ENCODE measurements at regions not wholly inside any gene's neighbourhood (a gene's known extent, or its start where the extent isn't known, plus 50 kb on each side); places are given as distances from the start of the nearest gene placed in this dataset.

GRCh38 chr15:98025237-98025636 is 64.7 kb downstream of the ARRDC4 start:
- DNase-seq: no peak

GRCh38 chr15:98034731-98035130 is 74.2 kb downstream of the ARRDC4 start:
- DNase-seq: no peak

GRCh38 chr15:98035134-98035533 is 74.6 kb downstream of the ARRDC4 start:
- no peak for DNase-seq

DNA sequence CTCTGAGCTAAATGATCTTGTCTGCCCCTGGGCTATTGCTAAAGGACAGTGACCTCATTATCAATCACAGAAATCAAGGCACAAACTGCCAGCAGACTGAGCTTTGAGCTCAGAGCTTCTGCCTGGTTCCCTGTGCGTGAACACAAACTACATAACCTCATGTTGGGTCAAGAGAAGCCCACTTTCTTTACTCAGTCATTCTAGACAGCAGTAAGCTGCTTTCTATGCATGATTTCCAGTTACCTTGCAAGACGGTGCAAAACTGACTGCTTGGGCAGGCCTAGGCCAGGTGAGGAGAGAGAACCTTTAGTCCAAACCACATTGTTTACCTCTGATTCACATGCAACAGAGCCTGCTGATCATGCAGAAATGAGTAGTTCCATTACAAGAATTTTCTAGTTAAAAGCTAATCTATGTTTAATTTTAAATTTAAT is 75.1 kb downstream of the ARRDC4 start:
- no peak for DNase-seq

DNA sequence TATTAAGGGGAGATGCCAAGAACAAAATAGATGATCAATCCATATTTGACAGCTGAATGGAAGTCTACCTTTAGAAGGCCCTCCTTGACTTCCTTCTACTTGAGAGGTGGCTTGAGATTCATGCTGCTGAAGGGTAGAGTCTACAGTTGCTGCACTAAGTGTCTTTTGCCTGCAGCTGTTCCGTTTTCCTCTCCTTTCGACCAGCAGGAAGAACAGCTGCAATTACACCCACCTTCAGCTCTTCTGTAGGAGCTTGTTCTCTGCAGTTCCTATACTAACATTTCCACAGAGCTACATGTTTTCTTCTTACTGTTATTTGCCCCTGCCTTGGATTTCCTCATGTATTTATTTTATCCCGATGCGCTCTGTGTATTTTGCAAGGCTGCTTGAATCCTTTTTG is 79.1 kb downstream of the ARRDC4 start:
- DNase-seq: no peak

- no peak for DNase-seq
Observed at GRCh38 chr15:98040146-98040545, 79.6 kb downstream of the ARRDC4 start.

DNA sequence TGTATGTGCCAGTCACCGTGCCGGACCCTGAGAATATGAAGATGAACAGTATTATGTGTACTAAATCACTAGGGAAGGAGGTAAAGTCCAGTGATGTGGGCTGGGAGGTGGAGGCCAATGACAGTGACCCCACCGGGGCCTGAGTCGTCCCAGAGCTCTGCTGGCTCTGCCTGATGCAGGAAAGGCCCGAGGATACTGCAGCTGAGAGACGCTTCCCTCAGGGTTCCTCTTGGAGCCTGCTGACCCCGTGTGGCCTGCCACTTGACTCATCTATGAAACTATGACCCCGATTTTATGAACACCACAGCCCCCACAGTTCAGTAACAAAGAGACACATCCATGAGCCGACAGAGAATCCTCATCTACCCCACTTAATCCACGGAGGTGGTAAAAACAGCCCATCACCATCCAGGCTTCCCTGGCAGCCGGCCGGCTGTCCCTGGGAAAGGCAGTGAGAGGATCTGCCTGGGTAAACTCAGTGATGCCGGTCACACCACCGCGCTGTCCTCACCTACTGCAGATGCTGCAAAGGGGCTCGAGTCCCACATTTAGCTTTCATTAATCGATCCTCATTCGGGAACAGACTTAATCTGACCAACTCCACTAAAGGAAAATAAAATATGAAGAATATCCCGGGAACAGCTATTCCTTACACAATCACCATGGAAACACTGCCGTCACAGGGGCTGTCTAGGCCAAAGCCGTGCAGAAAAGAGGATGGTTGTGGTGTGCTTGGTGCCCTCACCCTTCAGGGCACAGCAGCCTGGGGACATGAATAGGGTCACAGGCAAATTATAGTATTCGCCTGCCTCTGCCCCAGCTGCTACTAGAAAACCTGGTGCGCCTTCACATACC is 82.9 kb downstream of the ARRDC4 start:
- no peak for DNase-seq

DNA sequence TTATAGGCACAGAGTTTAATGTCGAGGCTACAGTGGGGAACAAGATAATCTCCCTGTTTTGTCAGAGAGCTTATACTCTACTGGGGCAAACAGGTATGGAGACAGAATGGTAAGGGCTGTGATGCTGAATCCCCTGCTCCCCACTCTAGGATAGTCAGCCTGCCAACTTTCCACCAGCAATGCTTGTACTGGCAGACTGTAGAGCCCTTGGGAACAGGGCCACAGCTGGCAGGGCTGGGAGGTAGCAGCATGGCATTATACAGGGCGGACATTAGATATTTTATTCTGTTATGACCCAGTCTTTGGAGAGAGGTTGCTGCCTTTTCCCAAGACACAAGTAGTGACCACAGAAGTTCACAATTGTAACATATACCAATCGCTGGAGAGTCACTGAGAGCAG is 91.2 kb downstream of the ARRDC4 start:
- DNase-seq: no peak

- DNase-seq: no peak
Observed at GRCh38 chr15:98057453-98057852, 97.0 kb downstream of the ARRDC4 start.

GRCh38 chr15:98062869-98063268 is 102.4 kb downstream of the ARRDC4 start:
- DNase-seq: no peak

- no peak for DNase-seq
Observed at GRCh38 chr15:98063315-98063714, 102.8 kb downstream of the ARRDC4 start.

DNA sequence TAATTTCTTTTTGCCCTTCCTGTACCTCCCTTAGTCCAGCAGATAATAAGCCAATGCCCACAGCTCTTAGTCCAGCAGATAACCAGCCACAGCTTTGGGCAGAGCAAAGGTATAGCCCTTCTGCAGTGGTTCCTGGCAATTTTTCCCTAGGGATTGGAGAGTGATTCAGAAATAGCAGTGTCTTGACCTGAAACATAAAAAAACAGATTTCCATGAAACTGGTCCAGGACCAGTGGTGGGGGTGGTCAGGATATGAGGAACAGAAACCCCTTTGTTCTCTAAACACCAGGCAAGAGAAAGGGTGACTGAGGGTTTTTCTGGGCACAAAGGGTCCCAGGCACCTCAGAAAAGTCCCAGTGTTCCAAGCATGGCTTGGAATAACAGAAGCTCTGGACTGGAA is 103.4 kb downstream of the ARRDC4 start:
- no peak for DNase-seq

- DNase-seq: no peak
Observed at GRCh38 chr15:98067339-98067738, 106.8 kb downstream of the ARRDC4 start.

DNA sequence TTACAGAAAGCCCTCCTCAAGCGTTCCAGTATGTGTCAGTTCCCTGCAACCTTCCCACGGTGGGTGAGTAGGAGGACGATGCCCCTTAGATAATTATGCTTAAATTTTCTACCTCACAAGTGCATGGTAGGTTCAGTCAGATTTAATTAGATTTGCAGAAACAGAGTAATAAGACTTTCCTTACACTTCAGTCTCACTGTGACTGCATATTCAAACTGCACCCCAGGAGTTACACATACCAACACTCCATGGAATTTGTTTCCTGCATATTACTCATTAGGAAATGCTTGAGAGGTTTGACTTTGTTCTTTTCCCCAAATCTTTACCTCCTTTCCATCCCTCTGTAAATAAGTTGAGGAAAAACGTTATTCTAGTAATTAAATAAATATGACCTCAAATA is 108.8 kb downstream of the ARRDC4 start:
- DNase-seq: no peak

GRCh38 chr15:98070137-98070536 is 109.6 kb downstream of the ARRDC4 start:
- DNase-seq: no peak

GRCh38 chr15:98071786-98072185 is 111.3 kb downstream of the ARRDC4 start:
- DNase-seq: no peak

DNA sequence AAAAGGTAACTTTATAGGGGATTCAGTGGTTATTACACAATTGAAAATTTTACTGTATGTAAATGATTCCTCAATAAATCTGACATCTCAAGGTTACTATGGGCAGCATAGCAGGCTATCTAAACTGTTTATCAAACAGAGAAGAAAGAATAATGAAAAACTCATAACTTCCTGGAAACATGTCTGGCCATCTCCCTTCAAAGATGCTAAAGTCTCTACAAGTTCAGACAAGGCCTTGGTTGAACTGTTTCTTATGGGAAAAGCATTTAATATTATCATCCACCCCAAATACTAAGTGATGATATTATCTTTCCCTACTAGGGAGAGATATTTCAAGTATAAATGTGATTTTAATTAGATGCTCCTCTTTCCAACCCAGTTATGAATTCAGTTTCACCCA is 114.9 kb downstream of the ARRDC4 start:
- DNase-seq: no peak

- no peak for DNase-seq
Observed at GRCh38 chr15:98076021-98076816, 115.7 kb downstream of the ARRDC4 start.

- no peak for DNase-seq
Observed at GRCh38 chr15:98077186-98077585, 116.7 kb downstream of the ARRDC4 start.

DNA sequence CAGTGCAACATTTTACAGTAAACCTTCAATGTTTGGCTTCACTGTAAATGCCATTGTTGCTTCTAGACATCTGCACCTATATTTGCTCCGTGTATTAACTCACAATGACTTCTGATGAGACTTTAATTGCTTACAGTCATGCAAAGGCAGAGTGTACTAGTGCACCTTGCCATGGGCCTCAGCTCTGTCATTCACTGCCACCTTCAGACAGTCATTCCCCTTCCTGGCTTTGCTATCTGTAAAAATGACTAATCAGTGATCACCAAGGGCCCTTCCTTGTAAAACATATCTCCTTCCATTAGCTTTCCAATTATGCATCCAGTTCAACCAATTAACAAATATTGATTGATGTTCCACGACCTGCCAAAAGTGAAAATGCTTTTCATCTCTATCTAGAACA is 120.3 kb downstream of the ARRDC4 start:
- DNase-seq: no peak

- DNase-seq: no peak
Observed at GRCh38 chr15:98083203-98083910, 122.9 kb downstream of the ARRDC4 start.

DNA sequence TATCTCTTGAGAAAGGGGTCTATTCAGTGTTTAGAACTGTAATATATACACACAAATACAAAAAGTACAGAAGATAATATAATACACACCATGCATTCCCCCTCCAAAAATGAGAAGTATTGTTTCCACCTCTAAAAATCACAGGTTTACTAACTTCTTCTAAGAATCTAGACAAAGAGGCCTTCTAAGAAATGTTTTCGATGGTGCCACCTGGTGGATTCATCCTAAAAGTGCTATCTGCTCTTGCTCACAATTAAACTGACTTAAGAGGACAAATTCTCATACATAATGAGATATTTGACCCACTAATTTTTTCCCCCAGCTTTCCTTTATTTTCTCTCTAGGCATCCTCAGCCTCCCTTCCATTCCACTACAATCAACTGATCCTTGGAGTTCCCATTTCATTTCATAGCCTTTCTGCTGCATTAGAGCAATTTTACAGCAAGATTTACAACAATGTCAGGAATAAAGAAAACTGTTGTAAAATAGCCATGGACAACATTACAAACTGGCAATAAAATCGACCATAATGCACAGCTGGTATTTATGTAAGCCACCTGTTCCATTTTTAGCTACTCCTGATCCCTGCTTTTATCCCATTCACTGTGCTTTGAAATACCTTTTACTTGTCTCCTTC is 124.6 kb downstream of the ARRDC4 start:
- peak; percentile 24 for DNase-seq
